HepG2 (cell line): ENCODE measurements at regions not wholly inside any gene's neighbourhood (a gene's known extent, or its start where the extent isn't known, plus 50 kb on each side); places are given as distances from the start of the nearest gene placed in this dataset.

Experiments used
- ATAC-seq: fragments of 200-7000 bp; cut with Tn5 transposase; 3 replicates; pipeline ENCODE4 v1.9.1; 2020; ENCODE audit warnings: mild to moderate bottlenecking, moderate library complexity
- BruUV-seq: library from RNA; stranded (reverse); fragments of 400-500 nt; replicated peaks from 2 replicates; lab custom pipeline; 2021; lab: Mats Ljungman, UMichigan
- CTCF ChIA-PET: fragments of 300-600 bp; formaldehyde crosslinking; extraction: SDS; loops from one replicate; lab custom pipeline; 2021; ENCODE audit warnings: low total read pairs, inconsistent platforms, low intra/inter-chr PET ratio; lab: Yijun Ruan, JAX
- POLR2A ChIA-PET: fragments of 350-600 bp; sonication (Branson Sonifier 250); formaldehyde crosslinking; loops from one replicate; lab custom pipeline; 2020; ENCODE audit warnings: antibody characterized with exemption, inconsistent platforms; lab: Yijun Ruan, JAX
- DNase-seq: peaks from one replicate; pipeline ENCODE4 v3.0.0-alpha.2; 2015; ENCODE audit warnings: low spot score
- FAIRE-seq: peaks from 3 replicates; lab custom pipeline; 2011; peaks lifted over from hg19 to GRCh38; lab: Jason Lieb, UNC
- H2AFZ ChIP-seq: one replicate; pipeline ENCODE4 v1.6.1; 2011; ENCODE audit warnings: low read length, inconsistent platforms
- H3K27ac ChIP-seq: fragments of 300-600 bp; 3 replicates; pipeline ENCODE4 v1.8.0; 2011; ENCODE audit warnings: mixed run types, mild to moderate bottlenecking, mixed read lengths, low read length, inconsistent platforms; ENCODE audit not compliant: insufficient read depth; ENCODE audit errors: extremely low read length
- H3K27me3 ChIP-seq, 2 experiments: fragments of 200-600 bp in 1 of 2; 2 replicates in 1 of 2; 3 replicates in 1 of 2; pipeline versions ENCODE4 v1.6.0 to v1.8.0; 2011; ENCODE audit warnings: low read length in 2 of 2, mild to moderate bottlenecking in 2 of 2, moderate library complexity in 2 of 2, inconsistent platforms in 1 of 2; ENCODE audit not compliant: insufficient read depth in 2 of 2, control insufficient read depth in 1 of 2
- H3K36me3 ChIP-seq, 2 experiments: fragments of 200-600 bp in 1 of 2; replicated peaks in 1 of 2; 2 replicates in 1 of 2; 3 replicates in 1 of 2; pipeline versions ENCODE4 v1.5.1 to v1.8.0; 2011; ENCODE audit warnings: low read length in 2 of 2, inconsistent platforms in 1 of 2; ENCODE audit not compliant: insufficient read depth in 2 of 2, control insufficient read depth in 1 of 2
- H3K4me1 ChIP-seq: 2 replicates; pipeline ENCODE4 v1.5.1; 2012; ENCODE audit warnings: low read length, inconsistent platforms; ENCODE audit not compliant: insufficient read depth
- H3K4me2 ChIP-seq: 2 replicates; pipeline ENCODE4 v1.6.0; 2011; ENCODE audit warnings: low read depth, low read length, inconsistent platforms
- H3K4me3 ChIP-seq, 3 experiments: fragments of 200-600 bp in 1 of 3; sonication (generic), shearing (Covaris generic) in 1 of 3; replicated peaks in 1 of 3; 2 replicates each; pipeline ENCODE4 v1.5.1; 2011 to 2016; ENCODE audit warnings: low read length in 3 of 3, inconsistent platforms in 2 of 3, low read depth in 2 of 3, mild to moderate bottlenecking in 2 of 3, control low read depth in 1 of 3, mixed read lengths in 1 of 3; ENCODE audit not compliant: insufficient read depth in 1 of 3
- H3K79me2 ChIP-seq: one replicate; pipeline ENCODE4 v1.6.1; 2011; ENCODE audit warnings: low read length, inconsistent platforms; ENCODE audit not compliant: insufficient read depth
- H3K9ac ChIP-seq: 2 replicates; pipeline ENCODE4 v1.6.0; 2011; ENCODE audit warnings: mild to moderate bottlenecking, low read depth, low read length, inconsistent platforms; ENCODE audit not compliant: insufficient read depth
- H3K9me3 ChIP-seq: 2 replicates; pipeline ENCODE4 v1.5.1; 2012; ENCODE audit warnings: mild to moderate bottlenecking, low read length
- H4K20me1 ChIP-seq: 2 replicates; pipeline ENCODE4 v1.6.0; 2011; ENCODE audit warnings: inconsistent platforms, mild to moderate bottlenecking, low read length, moderate library complexity; ENCODE audit not compliant: insufficient read depth
- EP300 ChIP-seq, 3 experiments: sonication (generic) in 1 of 3; formaldehyde crosslinking in 1 of 3; IDR thresholded peaks; 2 replicates each; pipeline versions ENCODE4 v1.5.1 to v1.6.1; 2011 to 2020; ENCODE audit warnings: low read depth in 2 of 3, low read length in 2 of 3, borderline replicate concordance in 1 of 3, improper control_type of control experiment in 1 of 3, mild to moderate bottlenecking in 1 of 3, missing genetic modification reagents in 1 of 3, moderate library complexity in 1 of 3
- SRSF1 ChIP-seq: fragments of 200-400 bp; formaldehyde crosslinking; optimal IDR thresholded peaks from 2 replicates; pipeline ENCODE3; 2017; ENCODE audit warnings: mild to moderate bottlenecking, low read depth, low read length, moderate library complexity
- TBX3 ChIP-seq: fragments of 450-650 bp; IDR thresholded peaks from 2 replicates; pipeline ENCODE4 v1.6.1; 2017; ENCODE audit warnings: antibody characterized with exemption, mild to moderate bottlenecking, inconsistent platforms, borderline replicate concordance
- ZHX2 ChIP-seq, 2 experiments: sonication (generic) in 1 of 2; formaldehyde crosslinking in 1 of 2; IDR thresholded peaks; 2 replicates each; pipeline versions ENCODE4 v1.6.1 to v1.9.0; 2014 to 2022; ENCODE audit warnings: antibody characterized with exemption in 1 of 2, borderline replicate concordance in 1 of 2, inconsistent platforms in 1 of 2, low read depth in 1 of 2, missing genetic modification reagents in 1 of 2
- ZNF609 ChIP-seq: sonication (generic); formaldehyde crosslinking; IDR thresholded peaks from 2 replicates; pipeline ENCODE4 v1.4.0; 2020; ENCODE audit warnings: mild to moderate bottlenecking, missing genetic modification reagents, borderline replicate concordance
- WGBS: methylation state at CpG from one replicate; pipeline ENCODE4 v1.1.6; 2017; ENCODE audit warnings: low lambda C conversion rate; 5-methylcytosine and 5-hydroxymethylcytosine counted together
- in situ Hi-C: cut with HindIII; loops from 2 replicates; pipeline ENCODE4 v1.10.0; 2017; ENCODE audit warnings: low pct_unique_long_range_greater_than_20kb; ENCODE audit not compliant: extremely low pct_ligation_motif_present
- intact Hi-C: fragments of 100-400 bp; cut with micrococcal nuclease; formaldehyde crosslinking; loops from one replicate; pipeline ENCODE4 v1.10.0; 2022; ENCODE audit not compliant: unreplicated experiment
- TF ChIP-seq, protein P1 (sequence below): sonication (generic); formaldehyde crosslinking; IDR thresholded peaks from 2 replicates; pipeline ENCODE4 v1.4.0; 2020; ENCODE audit warnings: mild to moderate bottlenecking, missing genetic modification reagents

DNA sequence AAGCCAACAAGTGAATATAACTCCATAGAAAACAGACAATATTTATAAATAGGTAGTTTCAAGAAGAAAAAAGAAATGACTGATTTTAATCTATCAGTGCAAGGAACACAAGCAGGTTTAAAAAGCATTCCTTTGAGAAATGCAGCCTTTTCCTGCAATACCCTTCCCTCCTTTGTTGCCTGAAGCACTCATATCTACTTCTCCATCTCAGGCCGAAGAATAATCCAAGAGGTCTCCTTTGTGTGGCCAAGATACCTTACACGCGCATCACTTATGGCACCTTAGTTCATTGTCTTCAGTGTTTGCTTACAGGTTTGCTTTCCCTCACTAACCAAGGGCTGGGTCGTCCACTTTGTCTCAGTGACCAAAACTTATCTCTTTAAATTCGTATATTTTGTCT is 93.0 kb downstream of the MAIP1 start:
- H3K9ac ChIP-seq, result no peak overlapping the region
- CTCF ChIA-PET, result no interaction called here
- no peaks in the 10 kb centered on the region for H4K20me1 ChIP-seq
- TF ChIP-seq ZNF609 (CRISPR knock-in tag) (no peak), EP300 (IDR thresholded peaks at IDR 0.05; ENCODE audit: low read depth in 2 of 2, low read length in 2 of 2) (no peak), EP300 (CRISPR knock-in tag; IDR thresholded peaks at IDR 0.05; ENCODE audit: borderline replicate concordance) (no peak), TBX3 (no peak), SRSF1 (no peak), ZHX2 (IDR thresholded peaks at IDR 0.05; ENCODE audit: low read depth) (no peak), ZHX2 (CRISPR knock-in tag; IDR thresholded peaks at IDR 0.05; ENCODE audit: borderline replicate concordance) (no peak)
- TF ChIP-seq, protein P1, sequence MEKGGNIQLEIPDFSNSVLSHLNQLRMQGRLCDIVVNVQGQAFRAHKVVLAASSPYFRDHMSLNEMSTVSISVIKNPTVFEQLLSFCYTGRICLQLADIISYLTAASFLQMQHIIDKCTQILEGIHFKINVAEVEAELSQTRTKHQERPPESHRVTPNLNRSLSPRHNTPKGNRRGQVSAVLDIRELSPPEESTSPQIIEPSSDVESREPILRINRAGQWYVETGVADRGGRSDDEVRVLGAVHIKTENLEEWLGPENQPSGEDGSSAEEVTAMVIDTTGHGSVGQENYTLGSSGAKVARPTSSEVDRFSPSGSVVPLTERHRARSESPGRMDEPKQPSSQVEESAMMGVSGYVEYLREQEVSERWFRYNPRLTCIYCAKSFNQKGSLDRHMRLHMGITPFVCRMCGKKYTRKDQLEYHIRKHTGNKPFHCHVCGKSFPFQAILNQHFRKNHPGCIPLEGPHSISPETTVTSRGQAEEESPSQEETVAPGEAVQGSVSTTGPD (CRISPR knock-in tag), result no peak
- ATAC-seq (no peak), DNase-seq (no peak), FAIRE-seq (no peak)
- no peak overlapping the region for H3K4me3 ChIP-seq
- no TSS peak for BruUV-seq
- H3K36me3 ChIP-seq, result no peaks in the 10 kb centered on the region
- H3K4me2 ChIP-seq, result no peak overlapping the region
- no peak overlapping the region for H2AFZ ChIP-seq
- H3K4me1 ChIP-seq, result no peaks in the 10 kb centered on the region
- no peaks in the 10 kb centered on the region for H3K27me3 ChIP-seq
- no peak overlapping the region for H3K27ac ChIP-seq
- H3K9me3 ChIP-seq, result peaks cover 21% of the 10 kb centered on the region
- in situ Hi-C loops, result no loop called here
- WGBS, result 44% methylated on average over 5 of the region's 5 CpGs
- H3K79me2 ChIP-seq, result no peaks in the 10 kb centered on the region
- POLR2A ChIA-PET, result no interaction called here
- intact Hi-C loops, result no loop called here
